Breast epithelium (tissue), 3 donors: ENCODE measurements at regions not wholly inside any gene's neighbourhood (a gene's known extent, or its start where the extent isn't known, plus 50 kb on each side); places are given as distances from the start of the nearest gene placed in this dataset.

Experiments used
- POLR2A ChIP-seq: fragments of 450-650 bp; IDR thresholded peaks from one replicate; pipeline ENCODE4 v1.6.1; 2016; ENCODE audit warnings: antibody characterized with exemption, mild to moderate bottlenecking, moderate library complexity
- TF ChIP-seq, protein P1 (sequence below), 3 donors: fragments of 450-650 bp; IDR thresholded peaks; one replicate each; pipeline ENCODE4 v1.5.1; 2016 to 2017; ENCODE audit warnings: antibody characterized with exemption in 3 of 3, mild to moderate bottlenecking in 3 of 3, moderate library complexity in 3 of 3

DNA sequence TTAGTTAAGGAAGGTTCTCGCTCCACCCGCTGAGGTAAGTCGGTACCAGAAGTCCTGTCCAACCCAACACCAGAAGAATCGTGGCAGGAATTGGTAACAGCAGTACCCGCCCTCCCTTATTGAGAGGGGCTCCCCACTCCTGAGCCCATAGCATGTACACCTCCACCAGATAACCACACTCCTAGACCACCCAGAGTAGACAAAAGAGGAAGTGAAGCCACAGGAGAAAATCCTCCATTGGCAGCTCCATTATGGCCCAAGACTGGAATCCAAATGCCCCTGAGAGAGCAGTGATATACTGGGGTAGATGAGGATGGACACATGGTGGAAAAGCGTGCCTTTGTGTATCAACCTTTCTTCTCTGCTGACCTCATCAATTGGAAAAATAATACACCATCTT lies 106.1 kb upstream of the EPB41L4A start:
- TF ChIP-seq, protein P1, sequence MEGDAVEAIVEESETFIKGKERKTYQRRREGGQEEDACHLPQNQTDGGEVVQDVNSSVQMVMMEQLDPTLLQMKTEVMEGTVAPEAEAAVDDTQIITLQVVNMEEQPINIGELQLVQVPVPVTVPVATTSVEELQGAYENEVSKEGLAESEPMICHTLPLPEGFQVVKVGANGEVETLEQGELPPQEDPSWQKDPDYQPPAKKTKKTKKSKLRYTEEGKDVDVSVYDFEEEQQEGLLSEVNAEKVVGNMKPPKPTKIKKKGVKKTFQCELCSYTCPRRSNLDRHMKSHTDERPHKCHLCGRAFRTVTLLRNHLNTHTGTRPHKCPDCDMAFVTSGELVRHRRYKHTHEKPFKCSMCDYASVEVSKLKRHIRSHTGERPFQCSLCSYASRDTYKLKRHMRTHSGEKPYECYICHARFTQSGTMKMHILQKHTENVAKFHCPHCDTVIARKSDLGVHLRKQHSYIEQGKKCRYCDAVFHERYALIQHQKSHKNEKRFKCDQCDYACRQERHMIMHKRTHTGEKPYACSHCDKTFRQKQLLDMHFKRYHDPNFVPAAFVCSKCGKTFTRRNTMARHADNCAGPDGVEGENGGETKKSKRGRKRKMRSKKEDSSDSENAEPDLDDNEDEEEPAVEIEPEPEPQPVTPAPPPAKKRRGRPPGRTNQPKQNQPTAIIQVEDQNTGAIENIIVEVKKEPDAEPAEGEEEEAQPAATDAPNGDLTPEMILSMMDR (IDR thresholded peaks at IDR 0.05), result no peak
- no peak for TF ChIP-seq POLR2A
